Suprapubic skin (tissue), 4 donors: ENCODE measurements at regions not wholly inside any gene's neighbourhood (a gene's known extent, or its start where the extent isn't known, plus 50 kb on each side); places are given as distances from the start of the nearest gene placed in this dataset.

Experiments
- DNase-seq, 2 donors: peaks; one replicate each; pipeline ENCODE4 v3.0.0-alpha.2; 2019; ENCODE audit warnings: low spot score in 2 of 2
- H3K27ac ChIP-seq: fragments of 200-600 bp; sonication (generic); one replicate; pipeline ENCODE4 v1.5.1; 2019
- H3K27me3 ChIP-seq: fragments of 200-600 bp; sonication (generic); one replicate; pipeline ENCODE4 v1.5.1; 2019
- H3K36me3 ChIP-seq: fragments of 200-600 bp; sonication (generic); one replicate; pipeline ENCODE4 v1.5.1; 2019
- H3K4me1 ChIP-seq: fragments of 200-600 bp; sonication (generic); one replicate; pipeline ENCODE4 v1.5.1; 2019
- H3K4me3 ChIP-seq: fragments of 200-600 bp; sonication (generic); one replicate; pipeline ENCODE4 v1.5.1; 2019; ENCODE audit warnings: mild to moderate bottlenecking
- H3K9me3 ChIP-seq: fragments of 200-600 bp; sonication (generic); one replicate; pipeline ENCODE4 v1.5.1; 2019
- CTCF ChIP-seq, 2 donors: fragments of 200-600 bp in 1 of 2; fragments of 450-650 bp in 1 of 2; sonication (generic) in 1 of 2; IDR thresholded peaks; one replicate each; pipeline ENCODE4 v1.5.1; 2016 to 2019; ENCODE audit warnings: antibody characterized with exemption in 2 of 2, mild to moderate bottlenecking in 1 of 2, moderate library complexity in 1 of 2
- EP300 ChIP-seq: sonication (generic); formaldehyde crosslinking; IDR thresholded peaks from one replicate; pipeline ENCODE4 v1.6.1; 2017; ENCODE audit warnings: antibody characterized with exemption
- POLR2A ChIP-seq, 2 donors: fragments of 450-650 bp; IDR thresholded peaks; one replicate each; pipeline ENCODE4 v1.6.1; 2017; ENCODE audit warnings: antibody characterized with exemption in 2 of 2, mild to moderate bottlenecking in 2 of 2, moderate library complexity in 2 of 2
- POLR2AphosphoS5 ChIP-seq, 3 donors: sonication (generic); formaldehyde crosslinking; IDR thresholded peaks; one replicate each; pipeline ENCODE4 v1.6.1; 2017; ENCODE audit warnings: antibody characterized with exemption in 3 of 3
- WGBS: methylation state at CpG from one replicate; pipeline ENCODE4 v1.1.5; 2018; 5-methylcytosine and 5-hydroxymethylcytosine counted together

GRCh38 chr2:128701418-128701817 is 382.8 kb upstream of the HS6ST1 start:
- H3K4me3 ChIP-seq: no peak overlapping the region
- 86% methylated on average over 2 of the region's 2 CpGs for WGBS
- no peaks in the 10 kb centered on the region for H3K36me3 ChIP-seq
- no peak overlapping the region for H3K27ac ChIP-seq
- H3K27me3 ChIP-seq: no peaks in the 10 kb centered on the region
- H3K4me1 ChIP-seq: no peaks in the 10 kb centered on the region
- TF ChIP-seq POLR2AphosphoS5 (IDR thresholded peaks at IDR 0.05): no peak
- no peak for TF ChIP-seq POLR2A (IDR thresholded peaks at IDR 0.05)
- TF ChIP-seq CTCF (IDR thresholded peaks at IDR 0.05): no peak
- TF ChIP-seq EP300: no peak
- DNase-seq: no peak
- peaks cover 4% of the 10 kb centered on the region for H3K9me3 ChIP-seq

- Histone ChIP-seq H3K27ac (no peak overlapping the region), H3K4me3 (no peak overlapping the region), H3K27me3 (no peaks in the 10 kb centered on the region), H3K9me3 (peaks cover 7% of the 10 kb centered on the region), H3K4me1 (no peaks in the 10 kb centered on the region), H3K36me3 (no peaks in the 10 kb centered on the region)
- 87% methylated on average over 1 of the region's 1 CpG for WGBS
- TF ChIP-seq POLR2AphosphoS5 (IDR thresholded peaks at IDR 0.05) (no peak), POLR2A (IDR thresholded peaks at IDR 0.05) (no peak), CTCF (IDR thresholded peaks at IDR 0.05) (no peak), EP300 (no peak)
- no peak for DNase-seq
Observed at GRCh38 chr2:128702616-128703015, 383.9 kb upstream of the HS6ST1 start.

- DNase-seq: no peak
- no peaks in the 10 kb centered on the region for H3K27me3 ChIP-seq
- no peak overlapping the region for H3K4me3 ChIP-seq
- no peaks in the 10 kb centered on the region for H3K4me1 ChIP-seq
- peaks cover 20% of the 10 kb centered on the region for H3K9me3 ChIP-seq
- no peak overlapping the region for H3K27ac ChIP-seq
- TF ChIP-seq POLR2AphosphoS5 (IDR thresholded peaks at IDR 0.05): no peak
- no peak for TF ChIP-seq POLR2A (IDR thresholded peaks at IDR 0.05)
- no peak for TF ChIP-seq EP300
- no peaks in the 10 kb centered on the region for H3K36me3 ChIP-seq
Observed at GRCh38 chr2:128708106-128708816, 389.6 kb upstream of the HS6ST1 start.

GRCh38 chr2:128710242-128710641 is 391.6 kb upstream of the HS6ST1 start:
- Histone ChIP-seq H3K27ac (no peak overlapping the region), H3K9me3 (peaks cover 17% of the 10 kb centered on the region), H3K36me3 (no peaks in the 10 kb centered on the region), H3K27me3 (no peaks in the 10 kb centered on the region), H3K4me3 (no peak overlapping the region), H3K4me1 (no peaks in the 10 kb centered on the region)
- 95% methylated on average over 5 of the region's 5 CpGs for WGBS
- no peak for DNase-seq
- TF ChIP-seq EP300 (no peak), POLR2AphosphoS5 (IDR thresholded peaks at IDR 0.05) (no peak)

- DNase-seq: no peak
- no peaks in the 10 kb centered on the region for H3K27me3 ChIP-seq
- no peak overlapping the region for H3K27ac ChIP-seq
- no peak overlapping the region for H3K4me3 ChIP-seq
- no peak for TF ChIP-seq POLR2A (IDR thresholded peaks at IDR 0.05)
- no peak for TF ChIP-seq EP300
- TF ChIP-seq POLR2AphosphoS5 (IDR thresholded peaks at IDR 0.05): no peak
- TF ChIP-seq CTCF (IDR thresholded peaks at IDR 0.05): no peak
- H3K9me3 ChIP-seq: peaks cover 17% of the 10 kb centered on the region
- 82% methylated on average over 2 of the region's 2 CpGs for WGBS
- no peaks in the 10 kb centered on the region for H3K36me3 ChIP-seq
- H3K4me1 ChIP-seq: no peaks in the 10 kb centered on the region
Observed at GRCh38 chr2:128710729-128711128, 392.1 kb upstream of the HS6ST1 start.

GRCh38 chr2:128714285-128714684 is 395.6 kb upstream of the HS6ST1 start:
- Histone ChIP-seq H3K9me3 (no peaks in the 10 kb centered on the region), H3K27ac (no peak overlapping the region), H3K4me3 (no peak overlapping the region), H3K4me1 (no peaks in the 10 kb centered on the region), H3K36me3 (no peaks in the 10 kb centered on the region), H3K27me3 (no peaks in the 10 kb centered on the region)
- no peak for DNase-seq
- no peak for TF ChIP-seq EP300
- TF ChIP-seq POLR2AphosphoS5 (IDR thresholded peaks at IDR 0.05): no peak
- no peak for TF ChIP-seq POLR2A (IDR thresholded peaks at IDR 0.05)
- TF ChIP-seq CTCF (IDR thresholded peaks at IDR 0.05): no peak
- WGBS: 75% methylated on average over 4 of the region's 4 CpGs
